GM18499 (cell line): ENCODE measurements at regions not wholly inside any gene's neighbourhood (a gene's known extent, or its start where the extent isn't known, plus 50 kb on each side); places are given as distances from the start of the nearest gene placed in this dataset.
"Not testable (repeated sequence)": the region's sequence is repeated elsewhere in the genome, so short reads cannot be mapped to it uniquely, and the experiment has no call there.

Source experiments
- ATAC-seq: cut with Tn5 transposase; IDR thresholded peaks from one replicate; pipeline ENCODE4 v1.9.1; 2021; ENCODE audit warnings: moderate number of reproducible peaks; ENCODE audit not compliant: insufficient read depth, unreplicated experiment

- ATAC-seq: no peak
Measured at GRCh38 chr3:177607589-177607988, 410.3 kb upstream of the TBL1XR1 start.

DNA sequence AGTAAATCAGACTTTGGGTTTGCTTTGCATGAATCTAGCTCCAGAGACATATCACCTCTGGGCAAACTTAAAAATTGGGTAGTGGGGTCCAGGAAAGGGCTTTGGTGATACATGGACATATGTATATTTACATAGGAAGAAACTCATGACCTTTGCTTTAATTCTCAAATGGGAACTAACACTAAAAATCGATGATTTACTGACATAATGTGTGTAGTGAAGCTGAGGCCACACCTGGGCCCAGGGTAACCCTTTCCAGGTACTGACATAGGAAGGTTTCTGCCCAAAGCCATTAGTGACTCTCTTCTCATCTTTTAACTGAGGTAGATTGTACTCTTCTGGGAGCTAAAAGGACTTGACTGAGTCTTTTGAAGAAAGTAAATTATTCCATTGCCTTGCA, 411.2 kb upstream of the TBL1XR1 start:
- no peak for ATAC-seq

DNA sequence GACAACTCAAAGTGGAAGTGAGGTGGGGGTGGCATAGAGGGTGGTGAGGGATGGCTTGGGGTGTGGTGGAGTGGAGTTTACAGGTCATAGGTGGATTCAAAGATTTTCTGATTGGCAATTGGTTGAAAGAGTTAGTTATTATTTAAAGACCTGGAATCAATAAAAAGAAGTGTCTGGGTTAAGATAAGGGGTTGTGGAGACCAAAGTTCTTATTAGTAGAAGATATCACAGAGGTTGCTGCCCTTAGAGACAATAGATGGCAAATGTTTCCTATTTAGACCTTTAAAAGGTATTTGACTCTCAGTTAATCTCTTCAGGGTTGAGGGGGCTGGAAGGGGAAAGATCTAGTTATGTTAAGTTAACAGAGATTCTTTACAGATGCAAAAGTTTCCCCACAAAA, 412.3 kb upstream of the TBL1XR1 start:
- no peak for ATAC-seq

DNA sequence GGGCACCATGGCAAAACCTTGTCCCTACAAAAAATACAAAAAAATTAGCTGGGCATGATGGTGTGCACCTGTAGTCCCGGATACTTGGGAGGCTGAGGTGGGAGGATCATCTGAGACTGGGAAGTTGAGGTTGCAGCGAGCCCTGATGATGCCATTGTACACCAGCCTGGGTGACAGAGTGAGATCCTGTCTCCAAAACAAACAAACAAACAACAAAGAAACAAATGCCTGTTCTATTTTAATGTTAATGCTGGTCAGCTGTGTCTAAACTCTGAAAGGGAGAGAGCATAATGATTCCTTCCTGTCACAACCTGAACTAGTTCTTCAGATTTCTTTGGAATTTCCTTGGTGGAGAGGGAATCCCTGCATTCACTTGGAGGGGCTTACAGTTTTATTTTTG, 413.0 kb upstream of the TBL1XR1 start:
- no peak for ATAC-seq

- no peak for ATAC-seq
Measured at GRCh38 chr3:177610686-177611633, 413.7 kb upstream of the TBL1XR1 start.

DNA sequence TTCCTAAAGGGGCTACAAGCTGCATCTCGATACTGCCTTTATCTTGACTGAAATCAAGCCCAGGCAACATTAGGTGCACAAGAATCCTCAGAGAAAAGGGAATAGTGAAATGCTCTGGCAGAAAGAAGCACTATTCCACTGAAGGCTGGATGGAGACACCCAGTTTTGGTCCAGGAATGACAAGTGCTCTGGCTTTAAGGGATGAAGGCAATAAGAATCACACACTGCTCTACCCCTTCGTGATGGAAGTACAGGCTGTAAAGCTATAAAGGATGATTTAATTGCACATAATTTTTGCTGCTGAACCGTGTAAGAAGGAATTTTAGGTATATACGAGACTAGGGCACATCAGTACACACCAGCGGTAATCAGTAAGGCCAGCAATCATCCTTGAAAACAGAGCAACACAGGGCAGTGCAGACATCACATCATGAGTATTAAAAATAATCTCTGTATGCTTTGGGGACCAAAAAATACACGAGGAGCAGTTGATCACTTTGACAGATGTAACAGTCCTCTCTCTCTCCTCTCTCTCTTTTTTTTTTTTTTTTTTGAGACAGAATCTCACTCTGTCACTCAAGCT, 414.6 kb upstream of the TBL1XR1 start:
- ATAC-seq: no peak

- no peak for ATAC-seq
Measured at GRCh38 chr3:177613901-177614300, 416.6 kb upstream of the TBL1XR1 start.

DNA sequence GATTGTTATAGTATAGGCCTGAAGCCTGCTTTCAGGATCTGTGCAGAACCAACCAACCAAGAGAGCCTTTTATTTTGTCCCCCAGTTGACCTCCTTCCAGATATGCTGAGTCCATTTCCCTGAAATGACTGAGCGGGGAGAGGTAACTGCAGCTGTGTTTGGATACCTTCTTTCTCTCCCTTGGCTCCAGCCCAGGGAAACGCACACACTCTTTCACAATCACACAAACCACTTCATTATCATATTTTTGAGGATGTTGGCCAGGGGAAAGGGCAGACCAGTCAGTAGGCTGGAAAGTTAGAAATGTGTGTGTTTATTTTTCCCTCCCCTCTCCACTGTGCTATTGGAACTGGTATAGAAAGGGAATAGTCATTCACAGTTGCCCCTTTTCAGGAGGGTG, 417.7 kb upstream of the TBL1XR1 start:
- ATAC-seq: no peak

- no peak for ATAC-seq
Measured at GRCh38 chr3:177618873-177619733, 421.8 kb upstream of the TBL1XR1 start.

DNA sequence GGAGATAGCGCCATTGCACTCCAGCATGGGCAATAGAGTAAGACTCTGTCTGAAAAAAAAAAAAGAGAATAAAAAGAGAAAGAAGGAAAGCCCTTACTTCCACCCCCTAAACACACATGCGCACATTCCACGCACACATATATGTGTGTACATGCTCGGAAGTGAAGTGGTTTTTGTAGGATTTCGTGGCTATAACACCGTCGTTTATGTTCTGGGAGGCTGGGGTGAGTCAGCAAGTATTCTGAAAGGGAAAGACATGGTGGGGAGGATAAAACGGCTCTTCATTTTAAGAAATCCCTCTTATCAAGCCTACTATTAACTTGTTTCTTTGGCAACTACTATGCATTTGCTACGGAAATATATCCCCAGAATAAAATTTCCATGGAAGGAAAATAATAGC, 422.8 kb upstream of the TBL1XR1 start:
- no peak for ATAC-seq

DNA sequence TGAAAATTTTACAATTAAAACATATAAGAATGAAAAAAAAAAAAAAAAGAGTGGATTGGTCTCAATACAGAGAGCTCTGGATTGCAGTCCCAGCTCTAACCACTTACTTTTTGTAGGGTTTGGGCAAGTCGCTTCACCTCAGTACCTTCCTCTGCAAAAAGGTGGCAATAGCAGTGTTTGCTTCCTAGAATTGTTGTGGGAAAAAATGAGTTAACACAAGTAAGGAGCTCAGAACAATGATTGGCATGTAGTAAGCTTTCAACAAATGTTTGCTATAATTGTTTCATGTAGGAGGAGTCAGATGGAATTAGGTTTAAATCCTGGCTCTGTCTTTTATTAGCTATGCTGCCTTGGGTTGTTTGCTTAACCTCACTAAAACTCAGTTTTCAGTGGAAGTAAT, 425.2 kb upstream of the TBL1XR1 start:
- ATAC-seq: no peak

DNA sequence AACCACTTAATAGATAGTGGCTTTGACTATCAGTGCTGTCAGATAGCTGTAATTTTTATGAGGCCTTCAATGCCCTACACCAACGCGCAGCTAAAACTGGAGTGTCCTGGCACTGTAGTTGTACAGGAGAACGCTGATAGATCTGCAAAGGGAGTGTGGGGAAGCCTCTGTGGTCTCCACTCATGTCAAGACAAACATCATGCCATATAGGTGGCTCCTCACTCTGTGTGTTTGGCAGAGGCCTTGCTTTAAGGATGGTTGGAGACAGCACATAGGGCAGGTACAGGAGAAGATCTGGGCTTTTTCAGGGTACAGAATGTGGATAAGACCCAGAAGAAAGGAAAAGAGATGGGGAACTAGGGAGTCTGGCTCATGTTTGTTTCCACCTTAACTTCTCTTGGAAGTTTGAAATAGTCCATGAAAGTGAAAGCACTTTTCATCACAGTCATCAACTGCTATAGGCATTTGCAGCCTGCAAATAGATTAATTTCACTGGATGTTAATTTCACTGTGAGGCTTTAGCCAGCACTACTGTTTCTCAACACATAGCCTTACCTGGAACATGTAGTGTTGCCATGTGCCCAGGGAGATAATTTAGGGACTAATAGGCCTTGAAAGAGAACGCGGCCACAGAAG, 425.8 kb upstream of the TBL1XR1 start:
- ATAC-seq: no peak

DNA sequence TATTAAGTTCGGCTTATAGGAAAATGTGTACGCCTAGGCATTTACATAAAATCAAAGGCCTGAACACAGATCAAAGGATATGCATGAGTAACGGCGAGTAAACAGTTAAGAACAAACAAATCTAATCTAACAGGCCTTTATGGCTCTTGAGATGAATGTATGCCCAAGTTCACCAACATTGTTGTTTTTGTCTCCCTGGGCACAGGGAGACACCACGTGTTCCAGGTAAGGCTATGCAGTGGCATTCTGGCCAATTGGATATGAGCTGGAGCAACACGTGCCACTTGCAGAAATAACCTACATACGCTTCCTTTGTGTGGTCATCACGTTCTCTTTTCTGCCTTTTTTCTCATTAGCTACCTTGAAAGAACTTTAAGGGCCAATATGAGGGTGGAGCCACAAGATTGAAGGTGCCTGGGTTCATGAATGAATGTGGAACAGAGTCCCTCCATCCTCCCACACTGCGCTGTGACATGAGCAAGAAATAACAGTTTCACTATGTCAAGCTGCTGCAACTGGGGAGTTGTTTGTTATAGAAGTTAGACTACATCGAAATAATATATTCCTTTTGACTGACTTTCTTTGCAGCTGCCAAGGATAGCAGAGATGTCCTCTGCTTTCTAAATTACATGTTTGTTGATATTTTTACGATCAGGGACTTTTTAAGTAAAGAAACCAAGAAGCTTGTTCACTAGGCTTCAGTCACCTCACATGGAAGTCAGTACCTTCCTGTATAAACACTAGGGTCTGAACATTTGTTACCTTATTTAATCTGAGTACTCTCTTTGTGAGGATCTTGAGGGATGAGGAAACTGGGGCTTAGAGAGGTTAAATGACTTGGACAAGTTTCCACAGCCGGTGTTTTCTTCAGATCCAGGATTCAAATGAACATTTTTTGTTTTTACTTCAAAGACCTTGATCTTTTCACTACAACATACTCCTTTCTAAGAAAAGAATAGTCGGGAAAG, 427.5 kb upstream of the TBL1XR1 start:
- no peak for ATAC-seq

DNA sequence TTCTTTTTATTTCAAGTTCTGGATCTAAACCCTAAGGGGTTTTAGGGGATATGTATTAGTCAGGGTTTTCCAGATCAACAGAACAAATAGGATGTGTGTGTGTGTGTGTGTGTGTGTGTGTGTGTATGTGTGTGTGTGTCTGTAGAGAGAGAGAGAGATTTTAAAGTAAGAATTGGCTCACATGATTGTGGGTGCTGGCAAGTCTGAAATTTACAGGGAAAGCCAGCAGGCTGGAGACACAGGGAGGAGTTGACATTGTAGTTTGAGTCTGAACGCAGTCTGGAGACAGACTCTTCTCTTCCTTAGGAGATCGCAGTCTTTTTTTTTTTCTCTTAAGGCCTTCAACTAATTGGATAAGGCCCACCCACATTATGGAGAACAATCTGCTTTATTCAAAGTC, 428.8 kb upstream of the TBL1XR1 start:
- no peak for ATAC-seq

GRCh38 chr3:177628095-177628719, 430.9 kb upstream of the TBL1XR1 start:
- ATAC-seq: not testable (repeated sequence)

DNA sequence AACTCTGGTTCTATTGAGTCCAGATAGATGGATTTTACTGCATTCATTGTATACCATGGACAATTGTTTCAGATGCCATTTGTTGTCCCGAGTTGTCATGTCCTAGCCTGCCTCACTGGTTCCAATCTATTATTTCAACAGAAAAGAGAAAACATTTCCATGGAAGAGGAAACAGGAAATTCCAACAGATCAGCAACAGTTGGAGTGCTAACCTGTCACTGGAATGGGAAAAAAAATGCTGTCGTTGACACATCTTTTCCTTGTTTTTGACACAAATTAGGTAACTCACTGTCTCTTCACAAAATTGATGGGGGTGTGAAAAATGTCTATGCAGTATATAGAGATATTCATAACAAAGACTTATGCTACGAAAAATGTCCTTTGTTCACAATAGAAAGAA, 432.0 kb upstream of the TBL1XR1 start:
- no peak for ATAC-seq

GRCh38 chr3:177633671-177634207, 436.5 kb upstream of the TBL1XR1 start:
- ATAC-seq: no peak

DNA sequence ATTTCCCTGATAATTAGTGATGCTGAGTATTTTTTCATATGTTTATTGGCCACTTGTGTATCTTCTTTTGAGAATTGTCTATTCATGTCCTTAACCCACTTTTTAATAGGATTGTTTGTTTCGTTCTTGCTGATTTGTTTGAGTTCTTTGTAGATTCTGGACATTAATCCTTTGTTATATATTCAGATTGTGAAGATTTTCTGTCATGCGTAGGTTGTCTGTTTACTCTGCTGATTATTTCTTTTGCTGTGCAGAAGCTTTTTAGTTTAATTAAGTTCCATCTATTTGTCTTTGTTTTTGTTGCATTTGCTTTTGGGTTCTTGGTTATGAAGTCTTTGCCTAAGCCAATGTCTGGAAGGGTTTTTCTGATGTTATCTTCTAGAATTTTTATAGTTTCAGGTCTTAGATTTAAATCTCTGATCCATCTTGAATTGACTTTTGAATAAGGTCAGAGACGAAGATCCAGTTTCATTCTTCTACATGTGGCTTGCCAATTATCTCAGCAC, 438.4 kb upstream of the TBL1XR1 start:
- ATAC-seq: not testable (repeated sequence)
